DOHH2 (cell line): ENCODE measurements at regions not wholly inside any gene's neighbourhood (a gene's known extent, or its start where the extent isn't known, plus 50 kb on each side); places are given as distances from the start of the nearest gene placed in this dataset.

Experiments
- EZH2phosphoT487 ChIP-seq: fragments of 200-600 bp; sonication (generic); IDR thresholded peaks from 2 replicates; pipeline ENCODE4 v1.6.1; 2017; ENCODE audit warnings: borderline replicate concordance, mild to moderate bottlenecking, antibody characterized with exemption, low read length, moderate library complexity, mixed read lengths
- TF ChIP-seq, protein P1 (sequence below): fragments of 200-600 bp; sonication (generic); IDR thresholded peaks from one replicate; pipeline ENCODE4 v1.5.1; 2014; ENCODE audit warnings: antibody characterized with exemption, mild to moderate bottlenecking, low read depth, low read length; ENCODE audit not compliant: poor library complexity, severe bottlenecking

DNA sequence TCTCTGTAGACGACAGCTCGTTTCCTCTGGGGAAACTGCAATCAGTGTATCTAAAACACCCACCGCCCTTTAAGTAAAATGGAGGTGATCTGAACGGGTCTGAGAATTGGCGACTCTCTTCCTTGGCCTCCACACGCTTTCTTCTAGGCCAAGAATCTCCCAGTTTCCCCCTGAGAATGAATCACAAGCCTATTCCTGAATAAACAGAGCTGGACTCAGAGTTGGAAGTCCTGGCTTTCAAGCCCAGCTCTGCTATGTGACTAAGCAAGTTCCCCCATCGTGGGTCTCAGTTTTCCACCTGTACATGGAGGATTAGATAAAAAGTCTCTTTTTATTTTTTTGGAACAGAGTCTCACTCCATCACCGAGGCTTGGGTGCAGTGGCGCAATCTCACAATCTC is 200.4 kb downstream of the MN1 start:
- TF ChIP-seq, protein P1, sequence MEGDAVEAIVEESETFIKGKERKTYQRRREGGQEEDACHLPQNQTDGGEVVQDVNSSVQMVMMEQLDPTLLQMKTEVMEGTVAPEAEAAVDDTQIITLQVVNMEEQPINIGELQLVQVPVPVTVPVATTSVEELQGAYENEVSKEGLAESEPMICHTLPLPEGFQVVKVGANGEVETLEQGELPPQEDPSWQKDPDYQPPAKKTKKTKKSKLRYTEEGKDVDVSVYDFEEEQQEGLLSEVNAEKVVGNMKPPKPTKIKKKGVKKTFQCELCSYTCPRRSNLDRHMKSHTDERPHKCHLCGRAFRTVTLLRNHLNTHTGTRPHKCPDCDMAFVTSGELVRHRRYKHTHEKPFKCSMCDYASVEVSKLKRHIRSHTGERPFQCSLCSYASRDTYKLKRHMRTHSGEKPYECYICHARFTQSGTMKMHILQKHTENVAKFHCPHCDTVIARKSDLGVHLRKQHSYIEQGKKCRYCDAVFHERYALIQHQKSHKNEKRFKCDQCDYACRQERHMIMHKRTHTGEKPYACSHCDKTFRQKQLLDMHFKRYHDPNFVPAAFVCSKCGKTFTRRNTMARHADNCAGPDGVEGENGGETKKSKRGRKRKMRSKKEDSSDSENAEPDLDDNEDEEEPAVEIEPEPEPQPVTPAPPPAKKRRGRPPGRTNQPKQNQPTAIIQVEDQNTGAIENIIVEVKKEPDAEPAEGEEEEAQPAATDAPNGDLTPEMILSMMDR: no peak
- TF ChIP-seq EZH2phosphoT487: no peak
